AG04449 (cell line): ENCODE measurements at regions not wholly inside any gene's neighbourhood (a gene's known extent, or its start where the extent isn't known, plus 50 kb on each side); places are given as distances from the start of the nearest gene placed in this dataset.

Source experiments
- CTCF ChIA-PET: fragments of 350-600 bp; formaldehyde crosslinking; extraction: SDS; loops from one replicate; lab custom pipeline; 2021; ENCODE audit warnings: antibody characterized with exemption; lab: Yijun Ruan, JAX
- POLR2A ChIA-PET: fragments of 400-600, 350-600 bp; formaldehyde crosslinking; extraction: SDS; loops from one replicate; lab custom pipeline; 2020; ENCODE audit warnings: antibody characterized with exemption, inconsistent platforms; lab: Yijun Ruan, JAX
- DNase-seq: peaks from one replicate; pipeline ENCODE4 v3.0.0-alpha.2; 2010; ENCODE audit warnings: low read depth, low spot score
- H3K4me3 ChIP-seq: 2 replicates; pipeline ENCODE4 v1.5.1; 2011; ENCODE audit warnings: low read depth, mild to moderate bottlenecking, control low read depth, low read length
- TF ChIP-seq, protein P1 (sequence below): IDR thresholded peaks from one replicate; pipeline ENCODE4 v1.5.1; 2011; ENCODE audit warnings: mild to moderate bottlenecking, moderate library complexity, low read length, control low read depth, inconsistent platforms; ENCODE audit not compliant: insufficient read depth; ENCODE audit errors: missing control alignments

DNA sequence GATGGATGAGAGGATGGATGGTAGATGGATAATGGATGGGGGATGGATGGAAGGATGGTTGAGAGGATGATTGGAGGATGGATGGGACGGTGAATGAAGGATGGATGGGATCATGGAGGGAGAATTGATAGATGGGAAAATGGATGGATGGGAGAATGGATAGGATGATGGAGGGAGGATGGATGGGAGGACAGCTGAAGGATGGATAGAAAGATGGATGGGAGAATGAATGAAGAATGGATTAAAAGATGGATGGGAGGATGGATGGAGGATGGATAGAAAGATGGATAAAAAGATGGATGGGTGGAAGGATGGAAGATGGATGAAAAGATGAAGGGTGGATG is 218.3 kb upstream of the IER5L start:
- ChIA-PET POLR2A (no interaction called here), CTCF (no interaction called here)
- DNase-seq, result no peak
- no peak overlapping the region for H3K4me3 ChIP-seq
- TF ChIP-seq, protein P1, sequence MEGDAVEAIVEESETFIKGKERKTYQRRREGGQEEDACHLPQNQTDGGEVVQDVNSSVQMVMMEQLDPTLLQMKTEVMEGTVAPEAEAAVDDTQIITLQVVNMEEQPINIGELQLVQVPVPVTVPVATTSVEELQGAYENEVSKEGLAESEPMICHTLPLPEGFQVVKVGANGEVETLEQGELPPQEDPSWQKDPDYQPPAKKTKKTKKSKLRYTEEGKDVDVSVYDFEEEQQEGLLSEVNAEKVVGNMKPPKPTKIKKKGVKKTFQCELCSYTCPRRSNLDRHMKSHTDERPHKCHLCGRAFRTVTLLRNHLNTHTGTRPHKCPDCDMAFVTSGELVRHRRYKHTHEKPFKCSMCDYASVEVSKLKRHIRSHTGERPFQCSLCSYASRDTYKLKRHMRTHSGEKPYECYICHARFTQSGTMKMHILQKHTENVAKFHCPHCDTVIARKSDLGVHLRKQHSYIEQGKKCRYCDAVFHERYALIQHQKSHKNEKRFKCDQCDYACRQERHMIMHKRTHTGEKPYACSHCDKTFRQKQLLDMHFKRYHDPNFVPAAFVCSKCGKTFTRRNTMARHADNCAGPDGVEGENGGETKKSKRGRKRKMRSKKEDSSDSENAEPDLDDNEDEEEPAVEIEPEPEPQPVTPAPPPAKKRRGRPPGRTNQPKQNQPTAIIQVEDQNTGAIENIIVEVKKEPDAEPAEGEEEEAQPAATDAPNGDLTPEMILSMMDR, result no peak

DNA sequence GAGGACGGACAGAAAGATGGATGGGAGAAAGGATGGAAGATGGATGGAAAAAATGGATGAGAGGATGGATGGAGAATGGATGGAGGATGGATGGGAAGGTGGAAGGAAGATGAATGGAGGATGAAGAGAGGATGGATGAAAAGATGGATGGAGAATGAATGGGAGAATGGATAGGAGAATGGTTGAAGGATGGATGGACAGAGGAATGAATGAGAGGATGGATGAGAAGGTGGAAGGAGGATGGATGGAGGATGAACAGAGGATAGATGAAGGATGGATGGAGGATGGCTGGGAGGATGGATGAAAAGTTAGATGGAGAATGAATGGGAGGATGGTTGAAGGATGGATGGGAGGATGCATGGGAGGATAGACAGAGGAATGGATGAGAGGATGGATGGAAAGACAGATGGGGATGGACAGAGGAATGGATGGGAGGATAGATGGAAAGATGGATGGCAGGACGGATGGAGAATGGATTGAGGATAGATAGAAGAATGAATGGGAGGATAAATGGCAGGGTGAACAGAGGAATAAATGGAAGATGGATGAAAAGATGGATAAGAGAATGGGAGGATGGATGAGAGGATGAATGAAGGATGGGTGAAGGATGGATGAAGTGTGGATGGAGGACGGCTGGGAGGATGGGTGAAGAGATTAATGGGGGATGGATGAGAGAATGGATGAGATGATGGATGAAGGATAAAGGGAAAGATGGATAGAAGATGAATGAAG is 217.7 kb upstream of the IER5L start:
- no peak for DNase-seq
- no peak overlapping the region for H3K4me3 ChIP-seq
- CTCF ChIA-PET, result no interaction called here
- POLR2A ChIA-PET, result no interaction called here
- TF ChIP-seq, protein P1, result no peak

DNA sequence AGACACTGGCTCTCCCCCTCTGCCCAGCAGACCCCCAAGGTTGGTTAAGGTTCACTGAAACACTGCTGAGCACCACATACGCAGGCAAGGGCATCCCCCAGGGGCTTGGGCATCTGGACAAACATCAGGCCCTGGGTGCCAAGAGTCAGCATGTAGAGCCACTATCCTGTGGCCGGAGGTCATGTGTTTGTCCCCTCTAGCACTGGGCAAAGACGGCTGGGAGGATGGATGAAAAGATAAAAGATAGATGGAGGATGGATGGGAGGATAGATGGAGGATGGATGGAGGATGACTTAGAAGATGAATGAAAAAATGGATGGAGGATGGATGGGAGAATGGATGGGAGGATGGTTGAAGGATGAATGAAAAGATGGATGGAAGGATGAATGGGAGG is 216.8 kb upstream of the IER5L start:
- ChIA-PET CTCF (no interaction called here), POLR2A (no interaction called here)
- DNase-seq, result no peak
- TF ChIP-seq, protein P1, result no peak
- no peak overlapping the region for H3K4me3 ChIP-seq

DNA sequence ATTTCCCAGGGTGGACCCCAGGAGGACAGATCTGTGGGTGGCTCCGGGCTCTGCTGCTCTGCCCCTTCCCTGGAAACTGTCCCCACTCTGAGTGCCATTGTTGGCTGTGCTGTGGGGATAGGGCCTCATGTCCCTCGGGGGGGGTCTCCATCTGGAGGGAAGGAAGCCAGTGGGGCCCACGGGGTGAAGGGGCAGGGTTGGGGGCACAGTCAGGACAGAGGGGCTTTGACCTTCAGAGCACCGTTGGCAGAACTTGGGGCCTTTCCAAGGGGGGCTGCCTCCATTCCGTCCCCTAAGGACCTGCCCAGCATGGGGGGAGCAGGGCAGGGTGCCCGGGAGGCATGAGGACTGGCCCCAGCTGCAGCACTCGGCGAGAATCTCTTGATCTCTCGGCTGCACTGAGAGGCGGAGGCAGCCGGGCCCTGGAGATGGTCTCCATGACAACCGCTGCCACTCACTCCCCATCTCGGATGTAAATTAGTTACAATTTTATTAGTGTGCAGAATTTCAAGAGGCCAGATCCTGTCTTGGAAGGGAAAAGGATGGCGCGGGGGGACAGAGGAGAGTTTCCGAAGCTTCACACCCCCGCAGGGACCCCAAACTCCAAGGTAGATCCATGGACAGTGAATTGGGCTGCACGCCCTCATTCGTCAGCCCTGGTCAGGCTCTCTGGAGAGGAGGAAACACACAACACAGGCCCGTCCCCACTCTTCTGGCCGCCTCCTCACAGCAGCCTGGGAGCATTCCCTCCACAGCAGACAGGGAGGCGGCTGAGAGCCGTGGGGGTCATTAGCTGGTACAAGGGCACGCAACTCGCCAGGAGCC is 216.2 kb upstream of the IER5L start:
- no peak overlapping the region for H3K4me3 ChIP-seq
- no peak for DNase-seq
- TF ChIP-seq, protein P1, result no peak
- ChIA-PET POLR2A (no interaction called here), CTCF (no interaction called here)

DNA sequence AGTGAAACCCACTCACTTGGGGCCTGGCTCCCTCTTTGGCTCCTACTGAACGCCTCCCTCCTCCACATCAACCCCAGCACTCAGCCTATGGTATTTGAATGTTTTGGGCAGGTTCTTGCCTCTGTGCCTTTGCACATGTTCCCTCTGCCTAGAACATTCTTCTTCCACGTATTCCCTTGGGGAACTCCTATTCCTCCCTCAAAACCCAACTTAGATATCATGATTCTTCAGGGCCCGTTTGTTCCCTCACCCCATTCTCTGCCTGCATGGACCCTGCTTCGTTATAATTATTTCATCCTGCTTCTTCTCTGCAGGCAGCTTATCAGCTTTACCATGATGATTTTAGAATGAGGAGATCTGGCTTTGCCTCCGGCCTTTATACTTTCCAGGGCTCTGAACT is 215.0 kb upstream of the IER5L start:
- no peak for DNase-seq
- ChIA-PET POLR2A (no interaction called here), CTCF (no interaction called here)
- TF ChIP-seq, protein P1, result no peak
- H3K4me3 ChIP-seq, result no peak overlapping the region

DNA sequence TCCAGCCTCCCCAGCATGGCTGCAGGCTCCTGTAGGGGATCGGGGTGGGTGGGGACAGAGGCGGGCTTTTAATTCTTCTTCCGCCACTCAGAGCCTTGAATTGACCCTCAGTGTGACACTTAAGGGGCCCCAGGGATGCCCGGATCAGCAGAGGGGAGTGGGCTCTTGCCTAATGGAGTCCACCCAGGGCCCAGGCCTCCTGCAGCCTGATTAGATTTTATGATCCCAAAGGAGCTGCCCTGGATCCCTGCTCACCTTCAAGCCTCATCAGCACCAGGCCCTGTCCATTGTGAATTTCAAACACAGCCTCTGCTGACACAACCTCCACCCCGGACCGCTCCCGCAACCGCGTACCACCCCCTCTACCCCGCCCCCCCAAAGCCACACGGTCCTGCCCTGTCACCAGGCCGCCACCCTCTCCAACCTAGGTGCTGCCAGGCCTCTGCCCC is 214.1 kb upstream of the IER5L start:
- TF ChIP-seq, protein P1, result no peak
- CTCF ChIA-PET, result no interaction called here
- POLR2A ChIA-PET, result no interaction called here

More for the DNA sequence above, 214.1 kb upstream of the IER5L start:
- no peak overlapping the region for H3K4me3 ChIP-seq
- no peak for DNase-seq
